Effector memory CD4-positive, alpha-beta T cell (primary cell): ENCODE measurements at regions not wholly inside any gene's neighbourhood (a gene's known extent, or its start where the extent isn't known, plus 50 kb on each side); places are given as distances from the start of the nearest gene placed in this dataset.

ENCODE experiments used
- DNase-seq, 3 donors: peaks; one replicate each; pipeline ENCODE4 v3.0.0-alpha.2; 2020
- H3K27ac ChIP-seq: 2 replicates; pipeline ENCODE4 v1.7.0; 2013; ENCODE audit warnings: mild to moderate bottlenecking, low read length, moderate library complexity; ENCODE audit not compliant: insufficient read depth, poor library complexity, severe bottlenecking
- H3K27me3 ChIP-seq: replicated peaks from 2 replicates; pipeline ENCODE4 v1.7.0; 2013; ENCODE audit warnings: mild to moderate bottlenecking, low read length; ENCODE audit not compliant: insufficient read depth, control insufficient read depth, poor library complexity, severe bottlenecking
- H3K36me3 ChIP-seq: 2 replicates; pipeline ENCODE4 v1.7.0; 2013; ENCODE audit warnings: mild to moderate bottlenecking, low read length, moderate library complexity; ENCODE audit not compliant: control insufficient read depth, insufficient read depth
- H3K4me1 ChIP-seq: 2 replicates; pipeline ENCODE4 v1.7.0; 2013; ENCODE audit warnings: low read length, mild to moderate bottlenecking; ENCODE audit not compliant: control insufficient read depth, insufficient read depth, poor library complexity, severe bottlenecking
- H3K4me3 ChIP-seq: 2 replicates; pipeline ENCODE4 v1.7.0; 2013; ENCODE audit warnings: low read length, low read depth, mild to moderate bottlenecking; ENCODE audit not compliant: insufficient read depth, poor library complexity, severe bottlenecking
- H3K9me3 ChIP-seq: 2 replicates; pipeline ENCODE4 v1.7.0; 2013; ENCODE audit warnings: mild to moderate bottlenecking, low read length, moderate library complexity; ENCODE audit not compliant: control insufficient read depth

GRCh38 chr13:22107549-22107948 lies 436.7 kb downstream of the FGF9 start:
- Histone ChIP-seq H3K9me3 (no peaks in the 10 kb centered on the region), H3K27ac (peak overlapping the region; percentile 1), H3K36me3 (no peaks in the 10 kb centered on the region), H3K4me1 (peaks cover 21% of the 10 kb centered on the region), H3K27me3 (no peaks in the 10 kb centered on the region), H3K4me3 (no peak overlapping the region)
- DNase-seq: no peak

- no peak overlapping the region for H3K4me3 ChIP-seq
- H3K27me3 ChIP-seq: no peaks in the 10 kb centered on the region
- no peaks in the 10 kb centered on the region for H3K36me3 ChIP-seq
- peak overlapping the region; percentile 18 for H3K27ac ChIP-seq
- no peak for DNase-seq
- H3K9me3 ChIP-seq: no peaks in the 10 kb centered on the region
- peaks cover 21% of the 10 kb centered on the region for H3K4me1 ChIP-seq
Measured at GRCh38 chr13:22108283-22108942, 437.5 kb downstream of the FGF9 start.

GRCh38 chr13:22108979-22109378 lies 438.1 kb downstream of the FGF9 start:
- Histone ChIP-seq H3K4me1 (peaks cover 21% of the 10 kb centered on the region), H3K27me3 (no peaks in the 10 kb centered on the region), H3K4me3 (no peak overlapping the region), H3K9me3 (no peaks in the 10 kb centered on the region), H3K27ac (no peak overlapping the region), H3K36me3 (no peaks in the 10 kb centered on the region)
- DNase-seq: no peak

GRCh38 chr13:22110368-22110767 lies 439.5 kb downstream of the FGF9 start:
- no peaks in the 10 kb centered on the region for H3K36me3 ChIP-seq
- peaks cover 21% of the 10 kb centered on the region for H3K4me1 ChIP-seq
- no peak for DNase-seq
- H3K27me3 ChIP-seq: no peaks in the 10 kb centered on the region
- H3K4me3 ChIP-seq: no peak overlapping the region
- no peaks in the 10 kb centered on the region for H3K9me3 ChIP-seq
- no peak overlapping the region for H3K27ac ChIP-seq

GRCh38 chr13:22111152-22111783 lies 440.4 kb downstream of the FGF9 start:
- peaks cover 16% of the 10 kb centered on the region for H3K4me1 ChIP-seq
- H3K9me3 ChIP-seq: no peaks in the 10 kb centered on the region
- H3K27me3 ChIP-seq: no peaks in the 10 kb centered on the region
- H3K4me3 ChIP-seq: no peak overlapping the region
- DNase-seq: no peak
- H3K27ac ChIP-seq: no peak overlapping the region
- H3K36me3 ChIP-seq: no peaks in the 10 kb centered on the region

- Histone ChIP-seq H3K27me3 (no peaks in the 10 kb centered on the region), H3K4me1 (peaks cover 9% of the 10 kb centered on the region), H3K36me3 (no peaks in the 10 kb centered on the region), H3K27ac (no peak overlapping the region), H3K9me3 (no peaks in the 10 kb centered on the region), H3K4me3 (no peak overlapping the region)
- DNase-seq: no peak
Measured at GRCh38 chr13:22111961-22112360, 441.1 kb downstream of the FGF9 start.

GRCh38 chr13:22112956-22113745 lies 442.3 kb downstream of the FGF9 start:
- H3K9me3 ChIP-seq: no peaks in the 10 kb centered on the region
- DNase-seq: no peak
- H3K4me1 ChIP-seq: no peaks in the 10 kb centered on the region

GRCh38 chr13:22114630-22115311 lies 443.9 kb downstream of the FGF9 start:
- Histone ChIP-seq H3K4me1 (no peaks in the 10 kb centered on the region), H3K4me3 (no peak overlapping the region), H3K27me3 (no peaks in the 10 kb centered on the region), H3K9me3 (no peaks in the 10 kb centered on the region), H3K27ac (no peak overlapping the region), H3K36me3 (no peaks in the 10 kb centered on the region)
- peak in 2 of 3 donors; percentile 1 to 19 for DNase-seq

More at GRCh38 chr13:22112956-22113745, 442.3 kb downstream of the FGF9 start:
- H3K27ac ChIP-seq: no peak overlapping the region
- H3K4me3 ChIP-seq: no peak overlapping the region
- H3K36me3 ChIP-seq: no peaks in the 10 kb centered on the region
- H3K27me3 ChIP-seq: no peaks in the 10 kb centered on the region

- H3K9me3 ChIP-seq: no peaks in the 10 kb centered on the region
- DNase-seq: no peak
- H3K4me1 ChIP-seq: no peaks in the 10 kb centered on the region
- H3K27ac ChIP-seq: no peak overlapping the region
- H3K27me3 ChIP-seq: no peaks in the 10 kb centered on the region
- no peaks in the 10 kb centered on the region for H3K36me3 ChIP-seq
- H3K4me3 ChIP-seq: no peak overlapping the region
Measured at GRCh38 chr13:22118158-22118557, 447.3 kb downstream of the FGF9 start.
